GM18505 (cell line): ENCODE measurements at regions not wholly inside any gene's neighbourhood (a gene's known extent, or its start where the extent isn't known, plus 50 kb on each side); places are given as distances from the start of the nearest gene placed in this dataset.

Experiments used
- ATAC-seq: cut with Tn5 transposase; IDR thresholded peaks from one replicate; pipeline ENCODE4 v1.9.1; 2021; ENCODE audit not compliant: unreplicated experiment
- POLR2A ChIP-seq: IDR thresholded peaks from 4 replicates; pipeline ENCODE4 v1.6.1; 2011; ENCODE audit warnings: borderline replicate concordance; ENCODE audit not compliant: insufficient read depth, insufficient read length; ENCODE audit errors: extremely low read depth

- no peak for TF ChIP-seq POLR2A
- no peak for ATAC-seq
These were observed 80.7 kb upstream of the TNFSF4 start for GRCh38 chr1:173287785-173288184.

- ATAC-seq = no peak
- TF ChIP-seq POLR2A = no peak
These were observed 86.6 kb upstream of the TNFSF4 start for GRCh38 chr1:173293756-173294155.

- no peak for ATAC-seq
- TF ChIP-seq POLR2A = no peak
These were observed 87.7 kb upstream of the TNFSF4 start for GRCh38 chr1:173294843-173295242.

- TF ChIP-seq POLR2A = no peak
- no peak for ATAC-seq
These were observed 88.3 kb upstream of the TNFSF4 start for GRCh38 chr1:173295391-173295790.

- TF ChIP-seq POLR2A = no peak
- ATAC-seq = no peak
These were observed 88.9 kb upstream of the TNFSF4 start for GRCh38 chr1:173295995-173296394.

- no peak for TF ChIP-seq POLR2A
- ATAC-seq = peak; percentile 86
These were observed 90.8 kb upstream of the TNFSF4 start for GRCh38 chr1:173297798-173298391.

GRCh38 chr1:173300061-173301044 is 93.2 kb upstream of the TNFSF4 start:
- ATAC-seq = no peak

GRCh38 chr1:173301507-173301906 is 94.4 kb upstream of the TNFSF4 start:
- TF ChIP-seq POLR2A = no peak
- no peak for ATAC-seq

More at GRCh38 chr1:173300061-173301044, 93.2 kb upstream of the TNFSF4 start:
- TF ChIP-seq POLR2A = no peak

- no peak for ATAC-seq
- no peak for TF ChIP-seq POLR2A
These were observed 95.2 kb upstream of the TNFSF4 start for GRCh38 chr1:173302366-173302765.

- no peak for TF ChIP-seq POLR2A
- ATAC-seq = no peak
These were observed 96.0 kb upstream of the TNFSF4 start for GRCh38 chr1:173302890-173303829.

GRCh38 chr1:173303984-173304383 is 96.9 kb upstream of the TNFSF4 start:
- TF ChIP-seq POLR2A = no peak
- ATAC-seq = no peak

- no peak for TF ChIP-seq POLR2A
These were observed 97.5 kb upstream of the TNFSF4 start for GRCh38 chr1:173304529-173305227.

GRCh38 chr1:173307845-173308244 is 100.7 kb upstream of the TNFSF4 start:
- no peak for TF ChIP-seq POLR2A

More at GRCh38 chr1:173304529-173305227, 97.5 kb upstream of the TNFSF4 start:
- no peak for ATAC-seq

GRCh38 chr1:173314656-173315055 is 107.5 kb upstream of the TNFSF4 start:
- TF ChIP-seq POLR2A = no peak
- no peak for ATAC-seq

More at GRCh38 chr1:173307845-173308244, 100.7 kb upstream of the TNFSF4 start:
- ATAC-seq = no peak
